Hepatocyte (in vitro differentiated cells): ENCODE measurements at regions not wholly inside any gene's neighbourhood (a gene's known extent, or its start where the extent isn't known, plus 50 kb on each side); places are given as distances from the start of the nearest gene placed in this dataset.

ENCODE experiments used
- DNase-seq: peaks from one replicate; pipeline ENCODE4 v3.0.0-alpha.2; 2016; ENCODE audit warnings: low spot score
- H2AFZ ChIP-seq: fragments of 200-600 bp; sonication (generic); 2 replicates; pipeline ENCODE4 v1.6.0; 2016; ENCODE audit warnings: antibody characterized with exemption, mild to moderate bottlenecking
- H3K27ac ChIP-seq: fragments of 200-600 bp; sonication (generic); 2 replicates; pipeline ENCODE4 v1.5.1; 2016; ENCODE audit warnings: mild to moderate bottlenecking
- H3K27me3 ChIP-seq: fragments of 200-600 bp; sonication (generic); 2 replicates; pipeline ENCODE4 v1.6.1; 2016
- H3K36me3 ChIP-seq: fragments of 200-600 bp; sonication (generic); replicated peaks from 2 replicates; pipeline ENCODE4 v1.5.1; 2016; ENCODE audit warnings: low read depth; ENCODE audit not compliant: insufficient read depth
- H3K4me1 ChIP-seq: fragments of 200-600 bp; sonication (generic); 2 replicates; pipeline ENCODE4 v1.5.1; 2016; ENCODE audit warnings: mild to moderate bottlenecking, moderate library complexity; ENCODE audit not compliant: insufficient read depth
- H3K4me2 ChIP-seq: fragments of 200-600 bp; sonication (generic); 2 replicates; pipeline ENCODE4 v1.6.0; 2016
- H3K4me3 ChIP-seq: fragments of 200-600 bp; sonication (generic); 2 replicates; pipeline ENCODE4 v1.5.1; 2016; ENCODE audit warnings: mild to moderate bottlenecking
- H3K79me2 ChIP-seq: fragments of 200-600 bp; sonication (generic); 2 replicates; pipeline ENCODE4 v1.6.0; 2017; ENCODE audit warnings: mild to moderate bottlenecking
- H3K9me2 ChIP-seq: fragments of 200-600 bp; sonication (generic); replicated peaks from 2 replicates; pipeline ENCODE4 v1.6.0; 2017; ENCODE audit warnings: mild to moderate bottlenecking; ENCODE audit not compliant: insufficient read depth
- H3K9me3 ChIP-seq: fragments of 200-600 bp; sonication (generic); 2 replicates; pipeline ENCODE4 v1.5.1; 2016; ENCODE audit warnings: low read depth, mild to moderate bottlenecking
- H4K20me1 ChIP-seq: fragments of 200-600 bp; sonication (generic); 2 replicates; pipeline ENCODE4 v1.6.0; 2016; ENCODE audit warnings: mild to moderate bottlenecking; ENCODE audit not compliant: insufficient read depth, poor library complexity, severe bottlenecking
- EZH2 ChIP-seq: fragments of 200-600 bp; sonication (generic); IDR thresholded peaks from 2 replicates; pipeline ENCODE4 v1.6.1; 2016; ENCODE audit warnings: antibody characterized with exemption, mild to moderate bottlenecking, borderline replicate concordance
- EZH2phosphoT487 ChIP-seq: fragments of 200-600 bp; sonication (generic); IDR thresholded peaks from one replicate; pipeline ENCODE4 v1.6.1; 2018; ENCODE audit warnings: antibody characterized with exemption, mild to moderate bottlenecking, low read depth, moderate library complexity; ENCODE audit not compliant: unreplicated experiment, severe bottlenecking
- WGBS: methylation state at CpG from one replicate; pipeline ENCODE4 v1.1.6; 2016; ENCODE audit warnings: low lambda C conversion rate; ENCODE audit errors: missing lambda C conversion rate; 5-methylcytosine and 5-hydroxymethylcytosine counted together
- TF ChIP-seq, protein P1 (sequence below): fragments of 200-600 bp; sonication (generic); IDR thresholded peaks from 2 replicates; pipeline ENCODE4 v1.5.1; 2016; ENCODE audit warnings: antibody characterized with exemption, mild to moderate bottlenecking; ENCODE audit not compliant: poor library complexity

DNA sequence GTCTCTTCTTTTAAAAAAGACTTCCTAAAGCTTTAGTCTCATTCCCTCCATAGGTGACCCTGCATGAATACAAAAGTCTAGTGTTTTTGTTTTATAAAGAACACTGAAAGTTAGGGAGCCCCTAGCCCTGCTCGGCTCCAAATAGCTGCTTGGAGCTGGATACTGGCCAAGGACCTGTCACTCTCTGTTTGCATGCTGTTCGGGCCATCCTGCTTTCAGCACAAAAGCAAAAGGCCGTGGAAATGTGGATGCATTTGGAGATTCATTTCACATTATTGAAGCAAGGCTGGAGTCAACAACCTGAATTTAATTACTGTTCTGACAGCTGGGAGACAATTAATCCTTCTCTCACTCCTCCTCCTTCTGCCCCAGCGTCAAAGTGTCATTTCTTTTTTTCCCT lies 151.7 kb upstream of the NMUR2 start:
- Histone ChIP-seq H3K9me2 (no peaks in the 10 kb centered on the region), H3K4me3 (no peak overlapping the region), H3K27ac (no peak overlapping the region), H3K27me3 (no peaks in the 10 kb centered on the region), H3K9me3 (no peaks in the 10 kb centered on the region), H3K79me2 (no peaks in the 10 kb centered on the region), H3K36me3 (no peaks in the 10 kb centered on the region), H3K4me1 (no peaks in the 10 kb centered on the region), H4K20me1 (no peaks in the 10 kb centered on the region), H3K4me2 (no peak overlapping the region), H2AFZ (no peak overlapping the region)
- 32% methylated on average over 4 of the region's 4 CpGs for WGBS
- DNase-seq = no peak
- TF ChIP-seq, protein P1, sequence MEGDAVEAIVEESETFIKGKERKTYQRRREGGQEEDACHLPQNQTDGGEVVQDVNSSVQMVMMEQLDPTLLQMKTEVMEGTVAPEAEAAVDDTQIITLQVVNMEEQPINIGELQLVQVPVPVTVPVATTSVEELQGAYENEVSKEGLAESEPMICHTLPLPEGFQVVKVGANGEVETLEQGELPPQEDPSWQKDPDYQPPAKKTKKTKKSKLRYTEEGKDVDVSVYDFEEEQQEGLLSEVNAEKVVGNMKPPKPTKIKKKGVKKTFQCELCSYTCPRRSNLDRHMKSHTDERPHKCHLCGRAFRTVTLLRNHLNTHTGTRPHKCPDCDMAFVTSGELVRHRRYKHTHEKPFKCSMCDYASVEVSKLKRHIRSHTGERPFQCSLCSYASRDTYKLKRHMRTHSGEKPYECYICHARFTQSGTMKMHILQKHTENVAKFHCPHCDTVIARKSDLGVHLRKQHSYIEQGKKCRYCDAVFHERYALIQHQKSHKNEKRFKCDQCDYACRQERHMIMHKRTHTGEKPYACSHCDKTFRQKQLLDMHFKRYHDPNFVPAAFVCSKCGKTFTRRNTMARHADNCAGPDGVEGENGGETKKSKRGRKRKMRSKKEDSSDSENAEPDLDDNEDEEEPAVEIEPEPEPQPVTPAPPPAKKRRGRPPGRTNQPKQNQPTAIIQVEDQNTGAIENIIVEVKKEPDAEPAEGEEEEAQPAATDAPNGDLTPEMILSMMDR = no peak
- TF ChIP-seq EZH2 = no peak
- TF ChIP-seq EZH2phosphoT487 = no peak

DNA sequence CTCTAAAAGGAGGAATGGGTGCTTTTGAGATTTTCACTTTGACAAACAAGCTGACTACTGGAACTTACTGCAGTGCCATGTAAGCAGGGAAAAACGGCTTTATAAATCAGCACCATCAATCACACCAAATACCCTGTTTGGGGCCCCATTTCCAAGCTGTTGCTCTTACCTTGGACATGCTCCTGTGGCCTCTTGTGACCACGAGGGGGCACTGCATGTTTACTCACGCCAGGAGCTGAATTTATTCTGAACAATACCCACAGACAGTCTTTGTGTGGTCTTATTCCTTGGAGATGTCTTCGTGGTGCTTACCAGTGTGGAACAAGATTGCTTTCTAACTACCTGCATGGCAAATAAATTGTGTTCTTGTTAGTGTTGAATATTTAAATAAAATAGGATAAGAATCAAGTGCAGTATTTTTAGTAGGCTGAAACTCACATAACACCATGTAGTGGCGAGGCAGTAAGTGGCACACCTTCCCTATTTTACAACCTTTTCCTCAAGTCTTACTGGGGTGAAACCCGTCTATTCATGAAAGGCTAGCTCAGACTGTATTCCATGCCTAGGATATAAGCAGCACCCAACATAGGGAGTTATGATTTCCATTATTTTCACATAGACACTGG lies 155.5 kb upstream of the NMUR2 start:
- H3K9me2 ChIP-seq = no peaks in the 10 kb centered on the region
- no peaks in the 10 kb centered on the region for H4K20me1 ChIP-seq
- H3K4me3 ChIP-seq = no peak overlapping the region
- TF ChIP-seq EZH2phosphoT487 (no peak), EZH2 (no peak)
- TF ChIP-seq, protein P1 = peak; percentile 78
- no peak overlapping the region for H2AFZ ChIP-seq
- no peaks in the 10 kb centered on the region for H3K79me2 ChIP-seq
- DNase-seq = peak; percentile 80
- H3K4me1 ChIP-seq = no peaks in the 10 kb centered on the region
- H3K36me3 ChIP-seq = no peaks in the 10 kb centered on the region
- no peaks in the 10 kb centered on the region for H3K9me3 ChIP-seq
- WGBS = 31% methylated on average over 6 of the region's 6 CpGs
- H3K27ac ChIP-seq = no peak overlapping the region
- H3K27me3 ChIP-seq = no peaks in the 10 kb centered on the region
- H3K4me2 ChIP-seq = no peak overlapping the region

DNA sequence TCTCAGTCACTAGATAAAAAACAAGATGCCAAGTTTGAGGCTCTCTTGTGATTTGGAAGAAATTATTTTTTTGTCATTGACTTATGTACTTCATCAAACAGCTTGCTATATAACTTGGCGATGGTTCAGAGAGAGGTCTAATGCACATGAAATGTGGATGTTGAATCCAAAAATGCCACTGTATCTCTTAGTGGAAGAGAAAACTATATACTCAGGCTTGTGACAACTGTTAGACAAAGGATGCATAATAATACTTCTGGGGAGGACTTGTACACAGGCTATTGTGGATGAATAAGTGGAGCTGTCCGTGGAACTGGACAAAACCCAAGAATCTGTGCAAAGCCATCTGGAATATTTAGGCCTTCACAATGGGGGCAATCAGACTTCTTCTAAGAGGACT lies 162.9 kb upstream of the NMUR2 start:
- H3K9me2 ChIP-seq = no peaks in the 10 kb centered on the region
- H2AFZ ChIP-seq = no peak overlapping the region
- no peaks in the 10 kb centered on the region for H3K36me3 ChIP-seq
- H3K27ac ChIP-seq = no peak overlapping the region
- H3K4me1 ChIP-seq = no peaks in the 10 kb centered on the region
- H3K4me2 ChIP-seq = no peak overlapping the region
- H4K20me1 ChIP-seq = no peaks in the 10 kb centered on the region
- DNase-seq = no peak
- H3K79me2 ChIP-seq = no peaks in the 10 kb centered on the region
- no peak overlapping the region for H3K4me3 ChIP-seq
- no peaks in the 10 kb centered on the region for H3K9me3 ChIP-seq
- TF ChIP-seq, protein P1 = no peak
- TF ChIP-seq EZH2phosphoT487 (no peak), EZH2 (no peak)
- no peaks in the 10 kb centered on the region for H3K27me3 ChIP-seq
- 90% methylated on average over 2 of the region's 2 CpGs for WGBS
